ENCODE measurements at regions not wholly inside any gene's neighbourhood (a gene's known extent, or its start where the extent isn't known, plus 50 kb on each side); places are given as distances from the start of the nearest gene placed in this dataset.

- TF ChIP-seq EZH2 (IDR thresholded peaks at IDR 0.05; ENCODE audit: insufficient read depth, low read length), result no peak
- no peak for TF ChIP-seq CTCF (IDR thresholded peaks at IDR 0.05; ENCODE audit: insufficient read depth, low read depth, low read length)
- no peak overlapping the region for H3K9ac ChIP-seq (ENCODE audit: low read length)
- Mint-ChIP-seq H3K36me3 (ENCODE audit: low read depth, unreplicated experiment) (no peaks in the 10 kb centered on the region), H3K4me1 (ENCODE audit: low read depth, unreplicated experiment) (no peaks in the 10 kb centered on the region), H3K27ac (ENCODE audit: unreplicated experiment) (no peak overlapping the region), H3K4me3 (ENCODE audit: unreplicated experiment) (no peak overlapping the region), H3K27me3 (ENCODE audit: low read depth, unreplicated experiment) (peaks cover 36% of the 10 kb centered on the region), H3K9me3 (ENCODE audit: unreplicated experiment) (no peaks in the 10 kb centered on the region)
- no peaks in the 10 kb centered on the region for H3K9me3 ChIP-seq (ENCODE audit: insufficient read depth, low read depth, low read length)
- H2AFZ ChIP-seq (ENCODE audit: low read depth, low read length), result no peak overlapping the region
- H3K4me3 ChIP-seq (ENCODE audit: insufficient read depth, low read depth, low read length), result no peak overlapping the region
- H3K36me3 ChIP-seq (ENCODE audit: insufficient read depth, low read length), result no peaks in the 10 kb centered on the region
- DNase-seq (ENCODE audit: low read depth) (no peak), FAIRE-seq (no peak)
- no peak overlapping the region for H3K4me2 ChIP-seq (ENCODE audit: low read length)
- no peak overlapping the region for H3K27ac ChIP-seq (ENCODE audit: low read depth, low read length)
- peaks cover 8% of the 10 kb centered on the region for H3K27me3 ChIP-seq (ENCODE audit: insufficient read depth, low read length)
- H4K20me1 ChIP-seq (ENCODE audit: insufficient read depth, low read length), result no peaks in the 10 kb centered on the region
- no peaks in the 10 kb centered on the region for H3K79me2 ChIP-seq (ENCODE audit: insufficient read depth, low read length)
- H3K4me1 ChIP-seq (ENCODE audit: insufficient read depth, low read length), result no peaks in the 10 kb centered on the region
These were observed 164.0 kb upstream of the E2F8 start for GRCh38 chr11:19404787-19405186.

DNA sequence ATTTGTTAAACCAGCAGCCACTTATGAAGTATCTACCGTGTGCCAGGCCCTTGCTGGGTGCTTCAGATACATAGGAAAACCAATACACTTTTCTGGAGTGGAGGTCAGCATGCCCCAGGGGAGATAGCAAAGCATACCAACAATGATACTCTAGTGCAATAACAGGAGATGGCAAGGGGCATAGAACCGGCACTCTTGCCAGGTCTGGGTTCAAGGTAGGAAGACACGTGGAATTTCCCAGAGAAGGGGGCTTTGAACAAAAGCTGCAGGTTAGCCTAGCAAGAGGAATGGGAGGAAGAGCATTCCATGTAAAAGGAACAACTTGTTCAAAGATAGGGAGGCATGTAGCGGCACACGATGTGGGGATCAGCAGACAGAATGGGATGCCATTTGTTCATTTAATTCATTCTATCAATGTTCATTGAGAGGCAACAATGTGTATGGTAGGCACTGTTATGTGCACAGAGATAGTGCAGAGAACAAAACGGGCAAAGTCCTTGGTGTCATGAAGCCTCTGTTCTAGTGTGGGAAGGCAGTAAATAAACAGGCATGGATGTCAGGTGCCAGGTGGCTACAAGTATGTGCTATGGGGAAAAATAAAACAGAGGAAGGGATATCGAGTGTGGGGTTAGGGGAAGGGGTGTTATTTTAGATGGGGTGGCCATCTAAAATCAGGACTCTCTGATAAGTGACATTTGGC lies 162.6 kb upstream of the E2F8 start:
- Histone ChIP-seq H3K9ac (ENCODE audit: low read length) (no peak overlapping the region), H3K4me2 (ENCODE audit: low read length) (no peak overlapping the region), H3K4me1 (ENCODE audit: insufficient read depth, low read length) (no peaks in the 10 kb centered on the region), H2AFZ (ENCODE audit: low read depth, low read length) (no peak overlapping the region), H4K20me1 (ENCODE audit: insufficient read depth, low read length) (no peaks in the 10 kb centered on the region), H3K36me3 (ENCODE audit: insufficient read depth, low read length) (no peaks in the 10 kb centered on the region), H3K79me2 (ENCODE audit: insufficient read depth, low read length) (no peaks in the 10 kb centered on the region), H3K9me3 (ENCODE audit: insufficient read depth, low read depth, low read length) (no peaks in the 10 kb centered on the region), H3K27me3 (ENCODE audit: insufficient read depth, low read length) (peaks cover 10% of the 10 kb centered on the region), H3K4me3 (ENCODE audit: insufficient read depth, low read depth, low read length) (no peak overlapping the region), H3K27ac (ENCODE audit: low read depth, low read length) (no peak overlapping the region)
- Mint-ChIP-seq H3K27ac (ENCODE audit: unreplicated experiment) (no peak overlapping the region), H3K4me3 (ENCODE audit: unreplicated experiment) (no peak overlapping the region), H3K4me1 (ENCODE audit: low read depth, unreplicated experiment) (no peaks in the 10 kb centered on the region), H3K9me3 (ENCODE audit: unreplicated experiment) (no peaks in the 10 kb centered on the region), H3K27me3 (ENCODE audit: low read depth, unreplicated experiment) (peaks cover 31% of the 10 kb centered on the region), H3K36me3 (ENCODE audit: low read depth, unreplicated experiment) (no peaks in the 10 kb centered on the region)
- no peak for TF ChIP-seq EZH2 (IDR thresholded peaks at IDR 0.05; ENCODE audit: insufficient read depth, low read length)
- TF ChIP-seq CTCF (IDR thresholded peaks at IDR 0.05; ENCODE audit: insufficient read depth, low read depth, low read length), result no peak
- DNase-seq (ENCODE audit: low read depth) (no peak), FAIRE-seq (no peak)

- Mint-ChIP-seq H3K9me3 (ENCODE audit: unreplicated experiment) (no peaks in the 10 kb centered on the region), H3K4me1 (ENCODE audit: low read depth, unreplicated experiment) (no peaks in the 10 kb centered on the region), H3K27me3 (ENCODE audit: low read depth, unreplicated experiment) (peaks cover 17% of the 10 kb centered on the region), H3K4me3 (ENCODE audit: unreplicated experiment) (no peak overlapping the region), H3K36me3 (ENCODE audit: low read depth, unreplicated experiment) (no peaks in the 10 kb centered on the region), H3K27ac (ENCODE audit: unreplicated experiment) (no peak overlapping the region)
- H3K36me3 ChIP-seq (ENCODE audit: insufficient read depth, low read length), result no peaks in the 10 kb centered on the region
- no peak overlapping the region for H3K27ac ChIP-seq (ENCODE audit: low read depth, low read length)
- no peaks in the 10 kb centered on the region for H4K20me1 ChIP-seq (ENCODE audit: insufficient read depth, low read length)
- FAIRE-seq (no peak), DNase-seq (ENCODE audit: low read depth) (no peak)
- peaks cover 9% of the 10 kb centered on the region for H3K27me3 ChIP-seq (ENCODE audit: insufficient read depth, low read length)
- TF ChIP-seq EZH2 (IDR thresholded peaks at IDR 0.05; ENCODE audit: insufficient read depth, low read length) (no peak), CTCF (IDR thresholded peaks at IDR 0.05; ENCODE audit: insufficient read depth, low read depth, low read length) (no peak)
- H3K9me3 ChIP-seq (ENCODE audit: insufficient read depth, low read depth, low read length), result no peaks in the 10 kb centered on the region
- H3K4me3 ChIP-seq (ENCODE audit: insufficient read depth, low read depth, low read length), result no peak overlapping the region
- H3K79me2 ChIP-seq (ENCODE audit: insufficient read depth, low read length), result no peaks in the 10 kb centered on the region
- no peak overlapping the region for H2AFZ ChIP-seq (ENCODE audit: low read depth, low read length)
- H3K9ac ChIP-seq (ENCODE audit: low read length), result no peak overlapping the region
- H3K4me1 ChIP-seq (ENCODE audit: insufficient read depth, low read length), result no peaks in the 10 kb centered on the region
- no peak overlapping the region for H3K4me2 ChIP-seq (ENCODE audit: low read length)
These were observed 159.6 kb upstream of the E2F8 start for GRCh38 chr11:19400296-19400695.
